HEK293 (cell line): ENCODE measurements at regions not wholly inside any gene's neighbourhood (a gene's known extent, or its start where the extent isn't known, plus 50 kb on each side); places are given as distances from the start of the nearest gene placed in this dataset.

Experiments
- IKZF3 ChIP-seq: fragments of 450-650 bp; IDR thresholded peaks from 2 replicates; pipeline ENCODE4 v1.5.0; 2018; ENCODE audit warnings: missing biosample characterization, mild to moderate bottlenecking, missing genetic modification characterization, moderate library complexity
- REST ChIP-seq: fragments of 450-650 bp; formaldehyde crosslinking; IDR thresholded peaks from 2 replicates; pipeline ENCODE4 v1.5.1; 2016; ENCODE audit warnings: missing biosample characterization, missing genetic modification characterization
- SP7 ChIP-seq: fragments of 450-650 bp; formaldehyde crosslinking; IDR thresholded peaks from 2 replicates; pipeline ENCODE4 v1.5.1; 2016; ENCODE audit warnings: missing biosample characterization, missing genetic modification characterization
- ZNF211 ChIP-seq: fragments of 450-650 bp; formaldehyde crosslinking; IDR thresholded peaks from 2 replicates; pipeline ENCODE4 v1.5.1; 2016; ENCODE audit warnings: low read depth, missing biosample characterization, missing genetic modification characterization
- ZNF239 ChIP-seq: fragments of 450-650 bp; formaldehyde crosslinking; IDR thresholded peaks from 2 replicates; pipeline ENCODE4 v1.5.1; 2016; ENCODE audit warnings: missing biosample characterization, missing genetic modification characterization
- ZNF274 ChIP-seq, 2 experiments: fragments of 200-500 bp in 1 of 2; fragments of 450-650 bp in 1 of 2; sonication (Bioruptor generic) in 1 of 2; formaldehyde crosslinking in 1 of 2; IDR thresholded peaks; 2 replicates each; pipeline versions ENCODE4 v1.5.1 to v1.6.1; 2014 to 2016; ENCODE audit warnings: borderline replicate concordance in 1 of 2, inconsistent platforms in 1 of 2, low read length in 1 of 2, missing biosample characterization in 1 of 2, missing genetic modification characterization in 1 of 2
- ZNF558 ChIP-seq: fragments of 450-650 bp; formaldehyde crosslinking; IDR thresholded peaks from 2 replicates; pipeline ENCODE4 v1.5.1; 2016; ENCODE audit warnings: missing biosample characterization, missing genetic modification characterization
- TF ChIP-seq, protein P1 (sequence below): fragments of 450-650 bp; formaldehyde crosslinking; IDR thresholded peaks from 2 replicates; pipeline ENCODE4 v1.5.1; 2016; ENCODE audit warnings: missing biosample characterization, missing genetic modification characterization

- no peak for TF ChIP-seq ZNF274 (IDR thresholded peaks at IDR 0.05; ENCODE audit: low read length)
- TF ChIP-seq ZNF274 (tag by site-specific recombination; IDR thresholded peaks at IDR 0.05; ENCODE audit: borderline replicate concordance), result no peak
- TF ChIP-seq, protein P1, sequence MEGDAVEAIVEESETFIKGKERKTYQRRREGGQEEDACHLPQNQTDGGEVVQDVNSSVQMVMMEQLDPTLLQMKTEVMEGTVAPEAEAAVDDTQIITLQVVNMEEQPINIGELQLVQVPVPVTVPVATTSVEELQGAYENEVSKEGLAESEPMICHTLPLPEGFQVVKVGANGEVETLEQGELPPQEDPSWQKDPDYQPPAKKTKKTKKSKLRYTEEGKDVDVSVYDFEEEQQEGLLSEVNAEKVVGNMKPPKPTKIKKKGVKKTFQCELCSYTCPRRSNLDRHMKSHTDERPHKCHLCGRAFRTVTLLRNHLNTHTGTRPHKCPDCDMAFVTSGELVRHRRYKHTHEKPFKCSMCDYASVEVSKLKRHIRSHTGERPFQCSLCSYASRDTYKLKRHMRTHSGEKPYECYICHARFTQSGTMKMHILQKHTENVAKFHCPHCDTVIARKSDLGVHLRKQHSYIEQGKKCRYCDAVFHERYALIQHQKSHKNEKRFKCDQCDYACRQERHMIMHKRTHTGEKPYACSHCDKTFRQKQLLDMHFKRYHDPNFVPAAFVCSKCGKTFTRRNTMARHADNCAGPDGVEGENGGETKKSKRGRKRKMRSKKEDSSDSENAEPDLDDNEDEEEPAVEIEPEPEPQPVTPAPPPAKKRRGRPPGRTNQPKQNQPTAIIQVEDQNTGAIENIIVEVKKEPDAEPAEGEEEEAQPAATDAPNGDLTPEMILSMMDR (tag by site-specific recombination), result no peak
- no peak for TF ChIP-seq IKZF3 (tag by site-specific recombination)
- no peak for TF ChIP-seq REST (tag by site-specific recombination)
- TF ChIP-seq ZNF558 (tag by site-specific recombination), result no peak
- no peak for TF ChIP-seq ZNF211 (tag by site-specific recombination)
- TF ChIP-seq SP7 (tag by site-specific recombination), result no peak
- no peak for TF ChIP-seq ZNF239 (tag by site-specific recombination)
Measured at GRCh38 chr5:167967494-167968177, 323.8 kb upstream of the WWC1 start.
